IPS-NIHi7 (cell line): ENCODE measurements at regions not wholly inside any gene's neighbourhood (a gene's known extent, or its start where the extent isn't known, plus 50 kb on each side); places are given as distances from the start of the nearest gene placed in this dataset.

Experiments used
- DNase-seq: peaks from one replicate; pipeline ENCODE4 v3.0.0; 2012; ENCODE audit warnings: mixed read lengths; ENCODE audit errors: extremely low spot score

DNA sequence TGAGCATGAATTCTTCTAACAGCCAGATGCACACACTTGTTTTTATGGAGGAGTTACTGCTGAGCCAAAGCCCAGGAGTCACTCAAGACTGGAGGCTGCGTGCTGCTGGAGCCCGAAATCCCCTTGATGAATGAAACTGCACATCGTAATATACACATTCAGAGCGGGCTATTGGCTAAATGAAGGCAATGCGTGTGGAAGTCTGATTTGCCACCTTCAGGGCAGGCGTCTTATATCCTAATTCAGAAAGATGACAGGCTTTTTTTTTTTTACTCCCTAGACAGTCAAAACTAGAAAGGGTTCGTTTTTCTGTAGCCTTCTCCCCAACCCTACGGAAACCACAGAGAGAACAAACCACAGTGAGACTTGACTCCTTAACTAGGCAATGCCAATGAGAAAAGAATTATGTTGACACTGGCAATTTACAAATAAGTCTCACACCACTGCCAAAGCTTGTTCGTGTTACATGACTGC lies 227.2 kb upstream of the KLF14 start:
- no peak for DNase-seq

DNA sequence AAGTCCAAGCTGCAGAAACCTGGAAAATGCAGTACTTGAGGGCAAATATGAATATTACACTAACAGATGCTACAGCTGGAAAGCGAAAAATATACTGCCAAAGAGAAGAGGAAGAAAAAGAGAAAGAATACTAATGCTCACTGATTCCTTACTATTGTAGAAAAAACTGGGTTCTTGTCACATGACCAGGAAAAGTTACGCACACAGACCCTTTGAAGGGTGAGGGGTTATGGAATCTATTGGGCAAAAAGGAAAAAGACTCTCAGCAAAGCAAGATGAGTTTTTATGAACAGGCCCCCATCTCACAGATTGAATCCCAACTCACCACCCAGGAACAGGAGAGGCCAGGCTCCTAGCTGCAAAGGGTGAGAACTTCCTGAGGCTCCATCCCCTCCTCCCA lies 228.1 kb upstream of the KLF14 start:
- no peak for DNase-seq

GRCh38 chr7:130963339-130963738 lies 229.3 kb upstream of the KLF14 start:
- DNase-seq: no peak

- DNase-seq: no peak
These were observed 231.5 kb upstream of the KLF14 start for GRCh38 chr7:130965515-130965914.

DNA sequence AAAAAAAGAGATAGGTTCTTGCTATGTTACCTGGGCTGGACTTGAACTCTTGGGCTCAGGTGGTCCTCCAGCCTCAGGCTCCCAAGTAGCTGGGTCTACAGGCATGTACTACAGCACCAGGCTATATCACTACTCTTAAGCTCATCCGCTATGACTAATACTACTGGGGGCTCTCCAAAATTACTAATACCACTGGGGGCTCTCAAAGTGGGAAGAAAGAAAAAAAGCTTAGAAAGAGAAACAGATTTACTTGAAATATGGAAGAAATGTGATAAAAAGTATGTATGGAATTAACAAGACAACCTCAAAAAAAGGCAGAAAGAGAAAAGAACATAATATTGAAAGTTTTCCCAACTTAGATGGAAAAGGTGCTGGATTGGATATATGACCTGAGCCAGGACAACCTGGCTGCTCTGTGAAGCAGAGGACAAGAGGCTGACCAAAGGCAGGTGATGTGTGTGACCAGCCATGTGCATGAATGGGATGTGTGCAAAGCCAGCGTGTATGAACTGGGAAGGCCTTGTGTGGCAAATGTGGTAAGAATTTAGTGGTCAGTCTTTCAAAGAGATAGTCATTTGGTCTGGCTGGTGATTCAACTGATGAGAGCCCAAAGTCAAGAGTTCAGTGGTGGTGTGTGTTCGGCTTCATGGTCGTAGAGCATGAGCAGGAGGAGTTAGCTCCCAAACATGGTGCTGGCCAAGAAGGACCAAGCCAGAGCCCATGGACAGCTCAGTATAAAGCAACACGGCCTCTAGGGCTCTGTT lies 232.4 kb upstream of the KLF14 start:
- no peak for DNase-seq

DNA sequence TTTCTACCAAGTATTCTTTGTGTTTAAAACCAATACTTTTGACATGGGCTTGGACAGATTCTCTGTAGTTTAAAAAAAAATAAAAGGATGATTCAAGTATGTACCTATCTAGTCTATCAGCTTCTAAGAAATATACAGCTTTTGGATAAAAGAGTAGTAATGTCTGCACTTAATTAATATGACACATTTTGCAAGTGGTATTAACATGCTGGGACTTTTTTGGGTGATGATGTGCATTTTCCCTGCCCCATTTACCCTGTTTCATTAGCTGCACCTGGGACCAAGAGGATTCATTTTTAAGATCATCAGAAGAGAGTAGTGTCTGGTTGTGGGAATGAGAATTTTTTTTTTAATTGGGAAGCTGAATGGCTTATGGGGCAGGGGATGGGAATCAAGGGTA lies 236.2 kb upstream of the KLF14 start:
- no peak for DNase-seq

- no peak for DNase-seq
These were observed 236.7 kb upstream of the KLF14 start for GRCh38 chr7:130970696-130971095.

DNA sequence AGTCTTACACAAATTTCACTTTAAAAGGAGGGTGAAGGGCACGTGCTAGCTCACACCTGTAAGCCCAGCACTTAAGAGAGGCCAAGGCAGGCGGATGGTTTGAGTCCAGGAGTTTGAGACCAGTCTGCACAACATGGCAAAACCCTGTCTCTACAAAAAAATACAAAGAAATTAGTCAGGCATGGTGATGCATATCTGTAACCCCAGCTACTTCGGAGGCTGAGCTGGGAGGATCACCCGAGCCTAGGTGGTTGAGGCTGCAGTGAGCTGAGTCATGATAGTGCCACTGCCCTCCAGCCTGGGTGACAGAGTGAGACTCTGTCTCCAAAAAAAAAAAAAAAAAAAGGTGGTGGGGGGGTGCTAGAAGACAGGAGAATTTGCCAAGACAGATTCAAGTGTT lies 237.3 kb upstream of the KLF14 start:
- DNase-seq: no peak

DNA sequence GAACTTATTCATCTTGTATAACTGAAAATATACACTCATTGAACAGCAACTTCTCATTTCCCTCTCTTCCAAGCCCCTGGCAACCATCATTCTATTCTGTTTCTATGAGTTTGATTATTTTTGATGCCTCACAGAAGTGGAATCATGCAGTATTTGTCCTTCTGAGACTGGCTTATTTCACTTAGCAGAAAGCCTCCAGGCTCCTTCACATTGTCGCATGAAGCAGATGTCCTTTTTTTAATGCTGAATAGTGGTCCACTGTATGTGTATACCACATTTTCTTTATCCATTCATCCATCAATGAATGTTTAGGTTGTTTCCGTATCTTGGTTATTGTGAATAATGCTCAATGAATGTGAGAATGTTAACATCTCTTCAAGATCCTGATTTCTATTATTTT lies 238.2 kb upstream of the KLF14 start:
- no peak for DNase-seq

GRCh38 chr7:130973637-130974036 lies 239.6 kb upstream of the KLF14 start:
- no peak for DNase-seq

DNA sequence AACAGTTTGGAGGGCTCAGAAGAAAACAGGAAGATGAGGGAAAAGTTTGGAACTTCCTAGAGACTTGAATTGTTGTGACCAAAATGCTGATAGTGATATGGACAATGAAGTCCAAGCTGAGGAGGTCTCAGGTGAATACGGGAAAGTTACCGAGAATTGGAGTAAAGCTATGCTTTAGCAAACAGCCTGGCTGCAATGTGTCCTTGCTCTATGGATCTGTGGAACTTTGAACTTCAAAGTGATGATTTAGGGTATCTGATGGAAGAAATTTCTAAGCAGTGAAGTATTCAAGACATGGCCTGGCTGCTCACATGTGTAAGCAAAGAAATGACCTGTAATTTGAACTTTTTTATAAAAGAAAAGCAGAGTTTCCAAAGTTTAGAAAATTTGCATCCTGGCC lies 240.2 kb upstream of the KLF14 start:
- DNase-seq: no peak

DNA sequence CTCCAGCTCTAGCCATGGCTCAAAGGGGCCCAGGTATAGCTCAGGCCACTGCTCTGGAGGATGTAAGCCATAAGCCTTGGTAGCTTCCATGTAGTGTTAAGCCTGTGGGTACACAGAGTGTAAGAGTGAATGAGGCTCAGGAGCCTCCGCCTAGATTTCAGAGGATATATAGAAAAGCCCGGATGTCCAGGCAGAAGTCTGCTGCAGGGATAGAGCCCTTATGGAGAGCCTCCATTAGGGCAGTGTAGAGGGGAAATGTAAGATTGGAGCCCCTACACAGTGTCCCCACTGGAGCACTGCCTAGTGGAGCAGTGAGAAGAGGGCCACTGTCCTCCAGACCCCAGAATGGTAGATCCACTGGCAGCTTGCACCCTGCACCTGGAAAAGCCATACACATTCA lies 240.8 kb upstream of the KLF14 start:
- DNase-seq: no peak

GRCh38 chr7:130975731-130976130 lies 241.7 kb upstream of the KLF14 start:
- DNase-seq: no peak

DNA sequence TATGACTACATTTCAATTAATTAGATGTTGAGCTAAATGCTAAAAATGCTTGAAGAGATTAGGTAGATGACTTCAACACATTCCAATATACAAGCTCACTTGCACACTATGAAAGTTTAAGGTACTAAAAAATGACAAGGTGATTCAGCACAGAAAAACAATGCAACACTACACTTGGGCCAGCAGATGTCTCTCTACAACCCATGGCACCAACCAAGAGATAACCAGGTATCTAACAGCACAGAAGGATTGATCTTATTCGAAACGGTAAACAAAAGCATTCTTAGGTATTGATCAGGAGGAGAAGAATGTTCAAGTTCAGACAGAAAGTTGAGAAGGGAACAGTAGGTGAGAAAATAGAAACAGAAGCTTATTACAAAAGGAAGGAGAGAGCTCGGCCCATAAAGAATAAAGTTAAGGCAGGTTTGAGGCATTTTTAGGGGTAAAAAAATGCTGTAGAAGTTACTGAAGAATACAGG lies 248.2 kb upstream of the KLF14 start:
- DNase-seq: peak; percentile 56

DNA sequence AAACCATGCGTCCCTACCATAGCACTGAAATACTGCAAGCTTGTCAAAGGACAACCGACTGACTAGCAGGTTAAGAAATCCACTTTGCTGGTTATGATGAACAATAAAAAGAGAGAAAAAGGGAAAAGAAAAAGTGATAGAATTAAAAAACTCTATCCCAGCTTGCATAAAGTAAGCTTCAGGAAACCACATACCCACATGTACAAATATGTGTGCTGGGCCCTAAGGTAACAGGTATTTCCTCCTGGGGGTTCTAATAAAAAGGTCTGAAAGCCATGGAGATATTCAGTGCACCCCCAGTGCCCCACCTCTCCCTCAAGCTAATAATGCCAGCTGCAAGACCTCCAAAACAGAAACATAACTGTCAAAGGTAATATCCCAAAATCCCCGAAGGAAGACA lies 248.6 kb upstream of the KLF14 start:
- DNase-seq: no peak

- DNase-seq: no peak
These were observed 251.4 kb upstream of the KLF14 start for GRCh38 chr7:130985361-130985760.

- DNase-seq: no peak
These were observed 252.3 kb upstream of the KLF14 start for GRCh38 chr7:130986261-130986690.

GRCh38 chr7:130987092-130987491 lies 253.1 kb upstream of the KLF14 start:
- no peak for DNase-seq

- no peak for DNase-seq
These were observed 254.4 kb upstream of the KLF14 start for GRCh38 chr7:130988443-130988842.

GRCh38 chr7:130989101-130989795 lies 255.2 kb upstream of the KLF14 start:
- DNase-seq: no peak

DNA sequence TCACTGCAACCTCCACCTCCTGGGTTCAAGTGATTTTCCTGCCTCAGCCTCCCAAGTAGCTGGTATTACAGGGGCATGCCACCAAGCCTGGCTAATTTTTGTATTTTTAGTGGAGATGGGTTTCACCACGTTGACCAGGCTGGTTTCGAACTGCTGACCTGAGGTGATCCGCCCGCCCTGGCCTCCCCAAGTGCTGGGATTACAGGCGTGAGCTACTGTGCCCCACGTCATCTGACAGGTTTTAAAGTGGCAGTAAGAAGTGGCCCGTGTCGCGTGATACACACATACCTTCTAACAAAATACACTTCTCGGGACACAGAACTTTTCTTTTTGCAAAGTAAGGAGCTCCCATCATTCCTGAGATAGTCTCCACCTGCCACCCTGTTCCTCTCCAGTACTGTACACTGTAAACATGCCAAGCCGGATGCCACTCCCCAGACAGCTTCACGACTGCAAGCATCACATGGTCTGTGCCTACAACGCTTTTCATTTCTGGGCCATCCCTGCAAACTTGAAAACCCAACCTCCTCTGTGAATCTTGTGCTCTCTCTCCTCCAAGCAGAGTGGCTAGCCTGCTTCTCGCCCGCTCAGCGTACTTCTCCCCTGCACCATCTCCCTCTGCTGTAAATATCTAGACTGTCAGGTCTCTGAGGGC lies 256.3 kb upstream of the KLF14 start:
- DNase-seq: no peak

- no peak for DNase-seq
These were observed 259.8 kb upstream of the KLF14 start for GRCh38 chr7:130993671-130994365.
